ENCODE measurements at regions not wholly inside any gene's neighbourhood (a gene's known extent, or its start where the extent isn't known, plus 50 kb on each side); places are given as distances from the start of the nearest gene placed in this dataset.
"Not testable (repeated sequence)": the region's sequence is repeated elsewhere in the genome, so short reads cannot be mapped to it uniquely, and the experiment has no call there.

DNA sequence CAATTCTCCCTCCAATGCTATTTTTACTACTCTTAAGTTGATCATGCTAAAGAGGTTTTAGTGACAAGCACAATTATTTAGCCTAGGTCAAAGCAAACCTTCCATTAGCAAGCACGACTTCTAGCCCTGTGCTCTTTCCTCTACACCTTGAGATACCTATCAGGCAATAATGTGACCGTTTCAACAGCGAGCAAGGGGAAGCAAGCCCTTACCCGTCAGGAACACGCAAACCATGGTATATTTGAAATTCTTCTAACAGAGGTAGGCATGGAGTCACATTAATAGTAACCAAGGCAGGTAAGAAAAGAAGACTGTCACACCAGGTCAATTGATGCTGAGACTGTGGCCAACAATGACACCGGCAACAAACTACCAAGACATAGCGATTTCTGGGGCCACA, 68.9 kb upstream of the VGLL4 start:
- no peak for TF ChIP-seq CTCF (IDR thresholded peaks at IDR 0.05; ENCODE audit: low read length, missing control alignments)

DNA sequence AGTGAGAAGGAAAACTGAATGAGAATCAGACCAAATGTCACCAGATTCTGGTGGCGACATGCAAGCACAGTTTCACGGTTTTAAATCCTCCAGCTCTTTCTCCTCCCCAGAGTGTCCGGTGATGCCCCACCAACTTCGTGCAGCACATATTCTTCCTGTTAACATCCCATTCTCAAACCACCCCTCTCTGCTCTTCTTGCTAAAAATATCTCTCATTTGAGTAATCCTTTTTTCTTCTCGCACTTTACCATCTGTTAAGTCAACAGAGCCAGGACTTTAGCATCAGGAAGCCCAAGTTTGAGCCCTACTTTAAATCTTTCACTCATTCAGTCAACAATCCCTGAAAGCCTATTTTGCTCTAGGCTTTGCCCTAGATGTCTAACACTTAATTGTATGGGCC, 68.2 kb upstream of the VGLL4 start:
- no peak for TF ChIP-seq CTCF (IDR thresholded peaks at IDR 0.05; ENCODE audit: low read length, missing control alignments)
- DNase-seq (ENCODE audit: low read depth), result no peak

More for the DNA sequence above, 68.9 kb upstream of the VGLL4 start:
- no peak for DNase-seq (ENCODE audit: low read depth)
- no peak overlapping the region for H3K4me3 ChIP-seq (replicated peaks; ENCODE audit: low read depth, low read length)

DNA sequence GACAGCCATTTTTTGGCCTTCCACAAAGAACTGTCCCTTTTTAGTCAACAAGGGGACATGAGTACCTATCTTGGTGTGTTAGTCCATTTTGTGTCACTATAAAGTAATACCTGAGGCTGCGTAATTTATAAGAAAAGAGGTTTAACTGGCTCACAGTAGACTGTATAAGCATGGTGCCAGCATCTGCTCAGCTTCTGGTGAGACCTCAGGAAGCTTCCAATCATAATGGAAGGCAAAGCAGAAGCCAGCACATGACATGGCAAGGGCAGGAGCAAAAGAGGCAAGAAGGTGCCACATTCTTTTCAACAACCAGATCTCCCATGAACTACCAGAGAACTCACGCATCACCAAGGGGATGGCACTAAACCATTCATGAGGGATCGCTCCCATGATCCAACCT, 66.1 kb upstream of the VGLL4 start:
- DNase-seq (ENCODE audit: low read depth), result no peak
- no peak overlapping the region for H3K4me3 ChIP-seq (replicated peaks; ENCODE audit: low read depth, low read length)
- no peak for TF ChIP-seq CTCF (IDR thresholded peaks at IDR 0.05; ENCODE audit: low read length, missing control alignments)

More for the DNA sequence above, 68.2 kb upstream of the VGLL4 start:
- H3K4me3 ChIP-seq (replicated peaks; ENCODE audit: low read depth, low read length), result no peak overlapping the region

- H3K4me3 ChIP-seq (replicated peaks; ENCODE audit: low read depth, low read length); DNase-seq (ENCODE audit: low read depth): not testable (repeated sequence)
Measured at GRCh38 chr3:11707084-11707483, 63.4 kb upstream of the VGLL4 start.

DNA sequence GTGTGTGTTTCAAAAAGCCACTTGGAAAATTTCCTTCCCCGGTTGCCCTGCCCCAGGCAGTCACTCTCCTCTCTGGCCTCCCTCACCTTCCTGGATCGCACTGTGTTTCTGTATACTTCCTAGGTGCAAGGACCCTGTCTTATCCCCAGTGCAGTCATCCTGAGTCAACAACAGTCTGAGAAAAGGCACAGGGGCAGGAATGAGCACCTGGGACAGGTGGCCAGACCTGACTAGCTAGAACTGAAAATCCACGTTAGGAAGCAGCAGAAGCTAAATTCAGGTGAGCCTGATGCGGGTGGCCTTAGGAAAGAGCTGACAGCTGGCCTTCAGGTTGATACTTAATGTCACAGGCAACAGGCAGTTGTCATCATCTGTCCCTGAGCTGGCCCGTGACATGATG, 62.9 kb upstream of the VGLL4 start:
- DNase-seq (ENCODE audit: low read depth), result no peak
- TF ChIP-seq CTCF (IDR thresholded peaks at IDR 0.05; ENCODE audit: low read length, missing control alignments), result no peak
- H3K4me3 ChIP-seq (replicated peaks; ENCODE audit: low read depth, low read length), result no peak overlapping the region

DNA sequence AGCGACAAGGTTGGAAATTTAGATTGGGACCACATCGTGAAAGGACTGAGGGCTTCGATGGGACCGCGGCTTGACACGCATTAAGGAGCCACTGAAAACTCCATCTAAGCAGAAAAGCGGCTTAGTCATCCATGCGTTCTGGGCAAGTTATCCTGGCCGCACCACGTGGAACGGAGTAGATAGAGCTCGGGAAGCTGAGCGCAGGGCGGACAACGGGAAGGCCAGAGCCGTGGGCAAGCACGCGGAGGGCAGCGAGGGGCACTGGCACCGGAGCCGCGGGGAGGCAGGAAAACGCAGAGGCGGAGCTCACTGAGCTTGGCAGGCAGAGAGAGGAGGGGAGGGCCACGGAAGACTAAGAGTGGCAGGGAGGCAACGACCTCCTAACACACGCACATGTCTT, 61.3 kb upstream of the VGLL4 start:
- no peak overlapping the region for H3K4me3 ChIP-seq (replicated peaks; ENCODE audit: low read depth, low read length)
- TF ChIP-seq CTCF (IDR thresholded peaks at IDR 0.05; ENCODE audit: low read length, missing control alignments), result no peak
- no peak for DNase-seq (ENCODE audit: low read depth)

DNA sequence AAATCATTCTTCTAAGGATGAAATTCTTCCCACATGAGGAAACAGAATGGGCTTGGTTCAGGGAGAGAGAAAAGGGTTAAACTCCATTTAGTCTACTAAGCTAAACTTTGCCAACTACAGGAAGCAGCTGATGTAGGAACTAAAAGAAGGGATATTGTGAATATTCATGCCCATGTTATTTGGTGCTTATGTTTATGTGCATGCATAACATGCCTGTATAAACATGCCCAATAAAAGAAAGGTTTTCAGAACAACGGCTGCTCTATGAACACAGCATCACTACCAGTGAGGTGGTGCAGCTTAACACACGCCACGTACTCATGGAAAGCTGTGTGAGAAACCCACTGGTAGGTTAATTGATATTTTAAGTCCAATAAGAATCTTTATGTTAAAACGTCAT, 59.4 kb upstream of the VGLL4 start:
- H3K4me3 ChIP-seq (replicated peaks; ENCODE audit: low read depth, low read length), result no peak overlapping the region
- no peak for TF ChIP-seq CTCF (IDR thresholded peaks at IDR 0.05; ENCODE audit: low read length, missing control alignments)
- DNase-seq (ENCODE audit: low read depth), result no peak

- no peak for TF ChIP-seq CTCF (IDR thresholded peaks at IDR 0.05; ENCODE audit: low read length, missing control alignments)
- DNase-seq (ENCODE audit: low read depth), result peak; percentile 49
- no peak overlapping the region for H3K4me3 ChIP-seq (replicated peaks; ENCODE audit: low read depth, low read length)
Measured at GRCh38 chr3:11699083-11699427, 55.3 kb upstream of the VGLL4 start.

Data from fibroblast of pulmonary artery (primary cell).